ENCODE measurements at regions not wholly inside any gene's neighbourhood (a gene's known extent, or its start where the extent isn't known, plus 50 kb on each side); places are given as distances from the start of the nearest gene placed in this dataset.

DNA sequence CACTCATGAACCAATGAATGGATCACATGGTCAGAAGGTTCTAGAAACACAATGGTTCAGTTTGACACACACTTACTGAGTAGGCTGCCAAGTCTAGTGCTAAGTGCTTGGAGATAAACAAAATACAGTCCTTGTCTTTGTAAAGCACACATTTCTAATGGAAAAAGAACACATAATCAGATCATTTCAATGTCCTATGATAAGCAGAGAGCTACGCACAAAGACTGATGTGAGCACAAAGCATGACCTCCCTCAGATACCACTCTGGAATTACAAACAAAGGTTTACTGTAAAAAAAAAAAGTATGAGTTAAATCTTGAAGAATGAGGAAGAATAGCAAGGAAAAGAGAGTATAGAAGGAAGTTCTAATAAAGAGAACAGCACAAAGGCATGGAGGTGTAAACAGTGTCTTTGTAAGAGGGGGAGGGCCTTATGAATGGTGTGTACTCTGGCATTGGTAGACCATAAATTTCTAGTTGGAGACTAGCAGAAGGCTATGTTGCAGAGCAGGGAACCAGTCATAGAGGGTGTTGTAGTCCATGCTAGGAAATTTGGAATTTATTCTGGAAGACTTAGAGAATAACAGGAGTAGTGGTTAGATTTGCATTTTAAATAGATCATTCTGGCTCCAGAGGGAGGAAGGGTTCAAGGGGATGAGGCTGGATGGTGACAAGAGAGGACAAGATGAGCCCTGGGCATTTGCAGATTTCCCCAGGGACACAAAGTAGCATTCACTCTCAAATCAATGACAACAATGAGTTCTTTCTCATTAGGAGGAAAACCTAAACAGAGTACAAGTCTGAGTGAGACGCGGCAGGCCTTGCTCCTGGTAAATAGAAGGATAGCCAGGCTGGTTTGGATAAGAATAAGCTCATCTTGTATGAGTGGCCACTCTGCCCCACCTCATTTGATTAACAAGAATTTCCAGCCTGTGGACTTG lies 468.0 kb downstream of the TOX3 start:
- no peak for DNase-seq (ENCODE audit: low read depth)
- TF ChIP-seq, protein P1, sequence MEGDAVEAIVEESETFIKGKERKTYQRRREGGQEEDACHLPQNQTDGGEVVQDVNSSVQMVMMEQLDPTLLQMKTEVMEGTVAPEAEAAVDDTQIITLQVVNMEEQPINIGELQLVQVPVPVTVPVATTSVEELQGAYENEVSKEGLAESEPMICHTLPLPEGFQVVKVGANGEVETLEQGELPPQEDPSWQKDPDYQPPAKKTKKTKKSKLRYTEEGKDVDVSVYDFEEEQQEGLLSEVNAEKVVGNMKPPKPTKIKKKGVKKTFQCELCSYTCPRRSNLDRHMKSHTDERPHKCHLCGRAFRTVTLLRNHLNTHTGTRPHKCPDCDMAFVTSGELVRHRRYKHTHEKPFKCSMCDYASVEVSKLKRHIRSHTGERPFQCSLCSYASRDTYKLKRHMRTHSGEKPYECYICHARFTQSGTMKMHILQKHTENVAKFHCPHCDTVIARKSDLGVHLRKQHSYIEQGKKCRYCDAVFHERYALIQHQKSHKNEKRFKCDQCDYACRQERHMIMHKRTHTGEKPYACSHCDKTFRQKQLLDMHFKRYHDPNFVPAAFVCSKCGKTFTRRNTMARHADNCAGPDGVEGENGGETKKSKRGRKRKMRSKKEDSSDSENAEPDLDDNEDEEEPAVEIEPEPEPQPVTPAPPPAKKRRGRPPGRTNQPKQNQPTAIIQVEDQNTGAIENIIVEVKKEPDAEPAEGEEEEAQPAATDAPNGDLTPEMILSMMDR (IDR thresholded peaks at IDR 0.05; ENCODE audit: insufficient read depth, low read length): no peak
- H3K4me3 ChIP-seq (ENCODE audit: low read depth, low read length): no peak overlapping the region

DNA sequence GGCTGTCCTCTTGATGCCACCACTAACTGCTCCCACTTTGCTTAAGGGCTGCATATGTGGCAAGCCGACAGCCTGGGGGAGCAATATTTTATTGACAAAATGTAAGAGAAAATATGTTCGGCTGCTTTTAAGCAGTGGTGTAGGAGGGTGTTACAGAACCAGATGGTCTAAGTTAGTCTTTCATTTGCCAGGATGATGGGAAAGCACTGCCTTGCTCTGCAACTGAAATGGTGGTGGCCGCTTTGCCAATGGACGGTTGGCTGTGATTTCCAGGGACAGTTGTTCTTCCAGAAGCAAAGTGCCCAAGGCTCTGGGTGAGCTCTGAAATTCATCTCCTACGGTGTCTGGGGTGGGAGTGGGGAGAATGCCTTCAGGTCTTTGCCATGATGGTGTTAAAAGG lies 469.3 kb downstream of the TOX3 start:
- DNase-seq (ENCODE audit: low read depth): no peak
- TF ChIP-seq, protein P1 (IDR thresholded peaks at IDR 0.05; ENCODE audit: insufficient read depth, low read length): no peak
- no peak overlapping the region for H3K4me3 ChIP-seq (ENCODE audit: low read depth, low read length)

DNA sequence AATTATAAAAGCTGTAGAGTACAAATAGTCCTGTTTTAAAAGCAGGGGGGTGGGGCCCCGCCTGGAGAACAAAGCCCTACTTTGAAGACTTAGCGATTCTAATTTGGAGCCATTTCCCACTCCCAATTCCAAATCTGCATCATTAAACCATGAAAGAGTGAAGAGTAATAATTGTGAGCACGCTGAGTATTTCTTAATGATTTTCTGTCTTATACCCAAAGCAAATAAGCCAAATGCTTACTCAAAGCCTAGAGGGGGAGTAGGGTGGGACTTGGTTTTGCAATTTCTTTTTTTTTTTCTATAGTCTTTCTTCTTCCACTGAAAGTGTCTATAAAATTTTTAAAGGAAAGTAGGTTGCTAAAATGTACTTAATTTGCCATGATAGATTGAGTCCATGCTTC lies 470.1 kb downstream of the TOX3 start:
- no peak for DNase-seq (ENCODE audit: low read depth)
- H3K4me3 ChIP-seq (ENCODE audit: low read depth, low read length): no peak overlapping the region
- TF ChIP-seq, protein P1 (IDR thresholded peaks at IDR 0.05; ENCODE audit: insufficient read depth, low read length): no peak

- H3K4me3 ChIP-seq (ENCODE audit: low read depth, low read length): no peak overlapping the region
- DNase-seq (ENCODE audit: low read depth): no peak
- TF ChIP-seq, protein P1 (IDR thresholded peaks at IDR 0.05; ENCODE audit: insufficient read depth, low read length): no peak
These were observed 470.6 kb downstream of the TOX3 start for GRCh38 chr16:52076332-52076731.

- DNase-seq (ENCODE audit: low read depth): no peak
- TF ChIP-seq, protein P1 (IDR thresholded peaks at IDR 0.05; ENCODE audit: insufficient read depth, low read length): no peak
- H3K4me3 ChIP-seq (ENCODE audit: low read depth, low read length): no peak overlapping the region
These were observed 472.8 kb downstream of the TOX3 start for GRCh38 chr16:52074133-52074532.

DNA sequence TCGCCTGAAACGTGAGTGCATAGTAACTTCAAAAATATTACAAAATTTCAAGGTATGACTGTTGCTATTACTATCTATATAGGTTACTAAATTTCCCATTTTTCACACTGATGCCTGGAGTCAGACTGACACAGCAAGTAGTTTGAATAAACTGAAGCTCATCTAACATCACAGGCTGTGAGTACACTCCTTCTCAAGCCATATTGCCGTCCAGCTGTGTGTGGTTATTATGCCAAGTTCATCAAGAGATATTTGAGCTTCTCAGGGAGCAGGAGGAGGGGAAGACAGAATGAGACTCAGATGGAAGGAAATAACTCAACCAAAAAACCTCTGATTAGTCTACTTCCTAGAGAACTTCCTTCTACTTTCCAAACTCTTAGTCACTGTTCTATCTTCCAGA lies 473.9 kb downstream of the TOX3 start:
- no peak overlapping the region for H3K4me3 ChIP-seq (ENCODE audit: low read depth, low read length)
- TF ChIP-seq, protein P1 (IDR thresholded peaks at IDR 0.05; ENCODE audit: insufficient read depth, low read length): no peak
- no peak for DNase-seq (ENCODE audit: low read depth)

All from fibroblast of the aortic adventitia (primary cell).